Cardiac muscle cell (in vitro differentiated cells and primary cell): ENCODE measurements at regions not wholly inside any gene's neighbourhood (a gene's known extent, or its start where the extent isn't known, plus 50 kb on each side); places are given as distances from the start of the nearest gene placed in this dataset.
"Not testable (repeated sequence)": the region's sequence is repeated elsewhere in the genome, so short reads cannot be mapped to it uniquely, and the experiment has no call there.

Experiments used
- DNase-seq, 2 donors: peaks; one replicate each; pipeline versions ENCODE4 v3.0.0 to v3.0.0-alpha.2; 2010 to 2017; ENCODE audit warnings: low read depth in 1 of 2, low spot score in 1 of 2
- H3K27ac ChIP-seq: fragments of 200-600 bp; sonication (generic); 2 replicates; pipeline ENCODE4 v1.5.1; 2016
- H3K27me3 ChIP-seq: fragments of 200-600 bp; sonication (generic); 2 replicates; pipeline ENCODE4 v1.6.0; 2016; ENCODE audit warnings: control low read depth
- H3K36me3 ChIP-seq: fragments of 200-600 bp; sonication (generic); 2 replicates; pipeline ENCODE4 v1.5.1; 2016; ENCODE audit warnings: control low read depth
- H3K4me1 ChIP-seq: fragments of 200-600 bp; sonication (generic); 2 replicates; pipeline ENCODE4 v1.8.1; 2017; ENCODE audit warnings: low read depth, mild to moderate bottlenecking, mixed run types
- H3K4me3 ChIP-seq: fragments of 200-600 bp; sonication (generic); 2 replicates; pipeline ENCODE4 v1.5.1; 2016; ENCODE audit warnings: mild to moderate bottlenecking
- H3K9me3 ChIP-seq: fragments of 200-600 bp; sonication (generic); 2 replicates; pipeline ENCODE4 v1.5.1; 2017; ENCODE audit warnings: low read depth, mild to moderate bottlenecking, control low read depth
- CTCF ChIP-seq: IDR thresholded peaks from 2 replicates; pipeline ENCODE4 v1.5.1; 2012; ENCODE audit warnings: low read depth, mild to moderate bottlenecking, low read length

GRCh38 chr6:66265737-66266136, 558.7 kb upstream of the EYS start:
- TF ChIP-seq CTCF = no peak
- H3K4me3 ChIP-seq = no peak overlapping the region

GRCh38 chr6:66264376-66264775, 557.4 kb upstream of the EYS start:
- Histone ChIP-seq H3K4me1 (no peaks in the 10 kb centered on the region), H3K4me3 (no peak overlapping the region), H3K27me3 (no peaks in the 10 kb centered on the region), H3K27ac (no peak overlapping the region), H3K36me3 (no peaks in the 10 kb centered on the region), H3K9me3 (no peaks in the 10 kb centered on the region)
- DNase-seq = no peak
- TF ChIP-seq CTCF = no peak

More at GRCh38 chr6:66265737-66266136, 558.7 kb upstream of the EYS start:
- Histone ChIP-seq H3K4me1 (no peaks in the 10 kb centered on the region), H3K9me3 (no peaks in the 10 kb centered on the region), H3K36me3 (no peaks in the 10 kb centered on the region), H3K27ac (no peak overlapping the region), H3K27me3 (no peaks in the 10 kb centered on the region)
- no peak for DNase-seq

GRCh38 chr6:66258731-66259487, 551.9 kb upstream of the EYS start:
- not testable (repeated sequence) for H3K27ac ChIP-seq, H3K27me3 ChIP-seq, DNase-seq, H3K4me3 ChIP-seq, H3K4me1 ChIP-seq, H3K36me3 ChIP-seq, H3K9me3 ChIP-seq

GRCh38 chr6:66245231-66245630, 538.2 kb upstream of the EYS start:
- Histone ChIP-seq H3K27ac (no peak overlapping the region), H3K9me3 (no peaks in the 10 kb centered on the region), H3K4me1 (no peaks in the 10 kb centered on the region), H3K4me3 (no peak overlapping the region), H3K36me3 (no peaks in the 10 kb centered on the region), H3K27me3 (no peaks in the 10 kb centered on the region)
- TF ChIP-seq CTCF = no peak
- no peak for DNase-seq

- TF ChIP-seq CTCF = no peak
- Histone ChIP-seq H3K36me3 (no peaks in the 10 kb centered on the region), H3K9me3 (no peaks in the 10 kb centered on the region), H3K27ac (no peak overlapping the region), H3K4me1 (no peaks in the 10 kb centered on the region), H3K4me3 (no peak overlapping the region), H3K27me3 (no peaks in the 10 kb centered on the region)
- DNase-seq = no peak
Observed at GRCh38 chr6:66238851-66239250, 531.8 kb upstream of the EYS start.

- no peaks in the 10 kb centered on the region for H3K36me3 ChIP-seq
- H3K9me3 ChIP-seq = no peaks in the 10 kb centered on the region
- no peak for DNase-seq
- no peak for TF ChIP-seq CTCF
- H3K4me1 ChIP-seq = no peaks in the 10 kb centered on the region
- H3K4me3 ChIP-seq = no peak overlapping the region
- H3K27ac ChIP-seq = no peak overlapping the region
- no peaks in the 10 kb centered on the region for H3K27me3 ChIP-seq
Observed at GRCh38 chr6:66232890-66233289, 525.9 kb upstream of the EYS start.
